Erythroblast (primary cell): ENCODE measurements at regions not wholly inside any gene's neighbourhood (a gene's known extent, or its start where the extent isn't known, plus 50 kb on each side); places are given as distances from the start of the nearest gene placed in this dataset.

Experiments
- GATA1 ChIP-seq: IDR thresholded peaks from 2 replicates; pipeline ENCODE4 v1.6.1; 2011; ENCODE audit warnings: low read depth, mild to moderate bottlenecking, control low read depth, low read length, moderate library complexity
- POLR2A ChIP-seq: IDR thresholded peaks from 2 replicates; pipeline ENCODE4 v1.6.1; 2011; ENCODE audit warnings: mild to moderate bottlenecking, low read length

DNA sequence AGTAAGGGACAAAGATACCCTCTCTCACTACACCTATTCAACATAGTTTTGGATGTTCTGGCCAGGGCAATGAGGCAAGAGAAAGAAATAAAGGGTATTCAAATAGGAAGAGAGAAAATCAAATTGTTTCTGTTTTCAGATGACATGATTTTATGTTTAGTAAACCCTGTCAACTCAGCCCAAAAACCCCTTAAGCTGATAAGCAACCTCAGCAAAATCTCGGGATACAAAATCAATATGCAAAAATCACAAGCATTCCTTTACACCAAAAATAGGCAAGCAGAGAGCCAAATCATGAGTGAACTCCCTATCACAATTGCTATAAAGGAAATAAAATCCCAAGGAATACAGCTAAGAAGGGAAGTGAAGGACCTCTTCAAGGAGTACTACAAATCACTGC, 1130.7 kb upstream of the PIK3C3 start:
- TF ChIP-seq POLR2A (no peak), GATA1 (no peak)
